ENCODE measurements at regions not wholly inside any gene's neighbourhood (a gene's known extent, or its start where the extent isn't known, plus 50 kb on each side); places are given as distances from the start of the nearest gene placed in this dataset.

GRCh38 chr6:126764104-126764503 lies 354.4 kb upstream of the RSPO3 start:
- no peak overlapping the region for H3K27ac ChIP-seq
- TF ChIP-seq CTCF (IDR thresholded peaks at IDR 0.05) (no peak), ZFX (IDR thresholded peaks at IDR 0.05; ENCODE audit: borderline replicate concordance) (no peak)

- TF ChIP-seq ZFX (IDR thresholded peaks at IDR 0.05; ENCODE audit: borderline replicate concordance) (no peak), CTCF (IDR thresholded peaks at IDR 0.05) (no peak)
- H3K27ac ChIP-seq: no peak overlapping the region
These were observed 353.8 kb upstream of the RSPO3 start for GRCh38 chr6:126764671-126765070.

GRCh38 chr6:126766820-126767219 lies 351.7 kb upstream of the RSPO3 start:
- TF ChIP-seq CTCF (IDR thresholded peaks at IDR 0.05): no peak
- no peak for TF ChIP-seq ZFX (IDR thresholded peaks at IDR 0.05; ENCODE audit: borderline replicate concordance)
- no peak overlapping the region for H3K27ac ChIP-seq

GRCh38 chr6:126767711-126768110 lies 350.8 kb upstream of the RSPO3 start:
- no peak overlapping the region for H3K27ac ChIP-seq
- TF ChIP-seq ZFX (IDR thresholded peaks at IDR 0.05; ENCODE audit: borderline replicate concordance): no peak
- no peak for TF ChIP-seq CTCF (IDR thresholded peaks at IDR 0.05)

- no peak overlapping the region for H3K27ac ChIP-seq
- TF ChIP-seq ZFX (IDR thresholded peaks at IDR 0.05; ENCODE audit: borderline replicate concordance): no peak
- TF ChIP-seq CTCF (IDR thresholded peaks at IDR 0.05): no peak
These were observed 348.3 kb upstream of the RSPO3 start for GRCh38 chr6:126770176-126770575.

GRCh38 chr6:126773112-126773805 lies 345.2 kb upstream of the RSPO3 start:
- no peak overlapping the region for H3K27ac ChIP-seq
- TF ChIP-seq ZFX (IDR thresholded peaks at IDR 0.05; ENCODE audit: borderline replicate concordance) (no peak), CTCF (IDR thresholded peaks at IDR 0.05) (no peak)

GRCh38 chr6:126779331-126779730 lies 339.1 kb upstream of the RSPO3 start:
- no peak for TF ChIP-seq ZFX (IDR thresholded peaks at IDR 0.05; ENCODE audit: borderline replicate concordance)
- no peak for TF ChIP-seq CTCF (IDR thresholded peaks at IDR 0.05)
- H3K27ac ChIP-seq: no peak overlapping the region
